K562 (cell line): ENCODE measurements at regions not wholly inside any gene's neighbourhood (a gene's known extent, or its start where the extent isn't known, plus 50 kb on each side); places are given as distances from the start of the nearest gene placed in this dataset.

Source experiments
- CBX3 ChIP-seq, 2 experiments: IDR thresholded peaks; 1 replicate in 1 of 2; 2 replicates in 1 of 2; pipeline ENCODE4 v1.6.1; 2012; ENCODE audit warnings: inconsistent platforms in 2 of 2, low read length in 2 of 2, borderline replicate concordance in 1 of 2, control low read depth in 1 of 2
- CXXC5 ChIP-seq: fragments of 250-450 bp; sonication (Bioruptor Pico); IDR thresholded peaks from 2 replicates; pipeline ENCODE4 v1.8.0; 2022; ENCODE audit warnings: inconsistent platforms, mild to moderate bottlenecking, moderate library complexity
- FOXA3 ChIP-seq, 2 experiments: fragments of 450-650 bp in 1 of 2; sonication (generic) in 1 of 2; formaldehyde crosslinking; IDR thresholded peaks in 1 of 2; conservative IDR thresholded peaks in 1 of 2; 2 replicates each; pipeline versions ENCODE4 v1.4.0 to v1.8.0; 2020 to 2022; ENCODE audit warnings: mild to moderate bottlenecking in 2 of 2, missing genetic modification reagents in 1 of 2
- FOXM1 ChIP-seq, 2 experiments: fragments of 450-650 bp in 1 of 2; sonication (generic) in 1 of 2; formaldehyde crosslinking in 1 of 2; IDR thresholded peaks; 2 replicates each; pipeline versions ENCODE4 v1.6.1 to v1.9.0; 2017 to 2022; ENCODE audit warnings: low read depth in 2 of 2, mild to moderate bottlenecking in 2 of 2, missing genetic modification reagents in 1 of 2, moderate library complexity in 1 of 2
- PHF8 ChIP-seq: fragments of 200-600 bp; sonication (generic); IDR thresholded peaks from 2 replicates; pipeline ENCODE4 v1.6.1; 2012; ENCODE audit warnings: mixed run types, mild to moderate bottlenecking, inconsistent platforms, low read length, moderate library complexity, borderline replicate concordance
- SIX5 ChIP-seq, 2 experiments: IDR thresholded peaks; 2 replicates each; pipeline ENCODE4 v1.6.1; 2011; ENCODE audit warnings: low read length in 2 of 2, borderline replicate concordance in 1 of 2, low read depth in 1 of 2, mild to moderate bottlenecking in 1 of 2, moderate library complexity in 1 of 2; ENCODE audit not compliant: insufficient read depth in 1 of 2
- ZNF780A ChIP-seq: fragments of 250-450 bp; sonication (Bioruptor Pico); IDR thresholded peaks from 2 replicates; pipeline ENCODE4 v1.5.0; 2021; ENCODE audit warnings: mild to moderate bottlenecking
- TF ChIP-seq, protein P1 (sequence below): fragments of 200-800 bp; sonication (Bioruptor generic); IDR thresholded peaks from 2 replicates; pipeline ENCODE4 v1.6.1; 2017; ENCODE audit warnings: missing genetic modification characterization, missing compliant biosample characterization
- TF ChIP-seq, protein P2 (sequence below): IDR thresholded peaks from 3 replicates; pipeline ENCODE4 v1.6.1; 2011; ENCODE audit warnings: borderline replicate concordance, mild to moderate bottlenecking; ENCODE audit not compliant: insufficient read length, insufficient read depth
- TF ChIP-seq, protein P3 (sequence below): fragments of 450-650 bp; IDR thresholded peaks from 2 replicates; pipeline ENCODE4 v1.6.1; 2017; ENCODE audit warnings: antibody characterized with exemption
- TF ChIP-seq, protein P4 (sequence below), 2 experiments: IDR thresholded peaks in 1 of 2; conservative IDR thresholded peaks in 1 of 2; 2 replicates each; pipeline ENCODE4 v1.6.1; 2016; ENCODE audit warnings: low read depth in 2 of 2, mild to moderate bottlenecking in 1 of 2, missing compliant biosample characterization in 1 of 2, missing genetic modification characterization in 1 of 2, moderate library complexity in 1 of 2

DNA sequence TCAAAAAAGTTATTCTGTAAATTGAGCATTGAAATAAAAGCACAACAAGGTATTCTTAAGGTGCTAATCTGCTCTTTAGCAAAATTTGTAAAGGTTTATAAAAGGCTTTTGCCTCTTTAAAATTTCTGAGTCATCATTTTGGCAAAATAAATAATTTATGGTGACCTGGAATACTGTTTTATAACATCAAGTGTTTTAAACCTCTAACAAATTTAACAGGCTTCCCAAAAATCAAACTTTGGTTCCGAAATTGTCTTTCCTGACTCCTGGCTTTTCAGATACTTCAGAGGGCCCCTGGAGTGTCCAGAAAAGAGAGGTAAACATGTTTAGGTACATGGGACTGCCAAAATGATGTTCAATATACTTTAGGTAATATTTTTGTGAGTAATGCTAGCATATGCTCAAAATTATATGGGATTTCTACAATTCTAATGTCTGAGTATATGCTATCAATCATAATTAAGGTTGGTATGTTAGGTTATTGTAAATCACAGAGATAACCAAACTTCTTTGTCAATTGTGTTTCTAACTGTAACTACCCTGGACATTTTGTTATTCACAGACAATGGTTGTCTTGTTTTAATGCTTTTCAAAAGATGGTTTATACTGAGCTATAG is 160.3 kb upstream of the OLIG3 start (continued):
- TF ChIP-seq CXXC5 (CRISPR knock-in tag) (no peak), CBX3 (IDR thresholded peaks at IDR 0.05; ENCODE audit: borderline replicate concordance in 1 of 2, low read length in 2 of 2) (peak in 1 of 2 experiments; percentile 56; a peak in 1 of 3 replicates), FOXA3 (CRISPR knock-in tag; conservative IDR thresholded peaks at IDR 0.05 in 1 of 2, IDR thresholded peaks at IDR 0.05 in 1 of 2) (no peak), SIX5 (IDR thresholded peaks at IDR 0.05; ENCODE audit: borderline replicate concordance in 1 of 2, insufficient read depth in 1 of 2, low read depth in 1 of 2, low read length in 2 of 2) (no peak), FOXM1 (IDR thresholded peaks at IDR 0.05; ENCODE audit: low read depth) (no peak), FOXM1 (CRISPR knock-in tag; IDR thresholded peaks at IDR 0.05; ENCODE audit: low read depth) (no peak), ZNF780A (CRISPR knock-in tag) (no peak), PHF8 (no peak)
- TF ChIP-seq, protein P1, sequence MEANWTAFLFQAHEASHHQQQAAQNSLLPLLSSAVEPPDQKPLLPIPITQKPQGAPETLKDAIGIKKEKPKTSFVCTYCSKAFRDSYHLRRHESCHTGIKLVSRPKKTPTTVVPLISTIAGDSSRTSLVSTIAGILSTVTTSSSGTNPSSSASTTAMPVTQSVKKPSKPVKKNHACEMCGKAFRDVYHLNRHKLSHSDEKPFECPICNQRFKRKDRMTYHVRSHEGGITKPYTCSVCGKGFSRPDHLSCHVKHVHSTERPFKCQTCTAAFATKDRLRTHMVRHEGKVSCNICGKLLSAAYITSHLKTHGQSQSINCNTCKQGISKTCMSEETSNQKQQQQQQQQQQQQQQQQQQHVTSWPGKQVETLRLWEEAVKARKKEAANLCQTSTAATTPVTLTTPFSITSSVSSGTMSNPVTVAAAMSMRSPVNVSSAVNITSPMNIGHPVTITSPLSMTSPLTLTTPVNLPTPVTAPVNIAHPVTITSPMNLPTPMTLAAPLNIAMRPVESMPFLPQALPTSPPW (CRISPR knock-in tag), result no peak
- TF ChIP-seq, protein P2, sequence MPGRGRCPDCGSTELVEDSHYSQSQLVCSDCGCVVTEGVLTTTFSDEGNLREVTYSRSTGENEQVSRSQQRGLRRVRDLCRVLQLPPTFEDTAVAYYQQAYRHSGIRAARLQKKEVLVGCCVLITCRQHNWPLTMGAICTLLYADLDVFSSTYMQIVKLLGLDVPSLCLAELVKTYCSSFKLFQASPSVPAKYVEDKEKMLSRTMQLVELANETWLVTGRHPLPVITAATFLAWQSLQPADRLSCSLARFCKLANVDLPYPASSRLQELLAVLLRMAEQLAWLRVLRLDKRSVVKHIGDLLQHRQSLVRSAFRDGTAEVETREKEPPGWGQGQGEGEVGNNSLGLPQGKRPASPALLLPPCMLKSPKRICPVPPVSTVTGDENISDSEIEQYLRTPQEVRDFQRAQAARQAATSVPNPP, result no peak
- TF ChIP-seq, protein P3, sequence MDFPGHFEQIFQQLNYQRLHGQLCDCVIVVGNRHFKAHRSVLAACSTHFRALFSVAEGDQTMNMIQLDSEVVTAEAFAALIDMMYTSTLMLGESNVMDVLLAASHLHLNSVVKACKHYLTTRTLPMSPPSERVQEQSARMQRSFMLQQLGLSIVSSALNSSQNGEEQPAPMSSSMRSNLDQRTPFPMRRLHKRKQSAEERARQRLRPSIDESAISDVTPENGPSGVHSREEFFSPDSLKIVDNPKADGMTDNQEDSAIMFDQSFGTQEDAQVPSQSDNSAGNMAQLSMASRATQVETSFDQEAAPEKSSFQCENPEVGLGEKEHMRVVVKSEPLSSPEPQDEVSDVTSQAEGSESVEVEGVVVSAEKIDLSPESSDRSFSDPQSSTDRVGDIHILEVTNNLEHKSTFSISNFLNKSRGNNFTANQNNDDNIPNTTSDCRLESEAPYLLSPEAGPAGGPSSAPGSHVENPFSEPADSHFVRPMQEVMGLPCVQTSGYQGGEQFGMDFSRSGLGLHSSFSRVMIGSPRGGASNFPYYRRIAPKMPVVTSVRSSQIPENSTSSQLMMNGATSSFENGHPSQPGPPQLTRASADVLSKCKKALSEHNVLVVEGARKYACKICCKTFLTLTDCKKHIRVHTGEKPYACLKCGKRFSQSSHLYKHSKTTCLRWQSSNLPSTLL, result no peak
- TF ChIP-seq, protein P4, sequence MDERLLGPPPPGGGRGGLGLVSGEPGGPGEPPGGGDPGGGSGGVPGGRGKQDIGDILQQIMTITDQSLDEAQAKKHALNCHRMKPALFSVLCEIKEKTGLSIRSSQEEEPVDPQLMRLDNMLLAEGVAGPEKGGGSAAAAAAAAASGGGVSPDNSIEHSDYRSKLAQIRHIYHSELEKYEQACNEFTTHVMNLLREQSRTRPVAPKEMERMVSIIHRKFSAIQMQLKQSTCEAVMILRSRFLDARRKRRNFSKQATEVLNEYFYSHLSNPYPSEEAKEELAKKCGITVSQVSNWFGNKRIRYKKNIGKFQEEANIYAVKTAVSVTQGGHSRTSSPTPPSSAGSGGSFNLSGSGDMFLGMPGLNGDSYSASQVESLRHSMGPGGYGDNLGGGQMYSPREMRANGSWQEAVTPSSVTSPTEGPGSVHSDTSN (CRISPR knock-in tag; IDR thresholded peaks at IDR 0.05; ENCODE audit: low read depth), result no peak
- TF ChIP-seq, protein P4 (tag; conservative IDR thresholded peaks at IDR 0.05; ENCODE audit: low read depth), result no peak
- TF ChIP-seq, all 486 proteins: peak for 10
